Activated CD8-positive, alpha-beta T cell treated with anti-CD3 and anti-CD28 coated beads for 36 hours (primary cell): ENCODE measurements at regions not wholly inside any gene's neighbourhood (a gene's known extent, or its start where the extent isn't known, plus 50 kb on each side); places are given as distances from the start of the nearest gene placed in this dataset.

Experiments used
- ATAC-seq: fragments of 200-7000 bp; cut with Tn5 transposase; one replicate; pipeline ENCODE4 v1.10.0; 2021; ENCODE audit warnings: mild to moderate bottlenecking, moderate library complexity
- CTCF ChIA-PET: fragments of 350-600 bp; sonication (Branson Sonifier 250); formaldehyde crosslinking; loops from one replicate; lab custom pipeline; 2021; ENCODE audit warnings: antibody characterized with exemption; lab: Charles Lee
- POLR2A ChIA-PET: fragments of 350-600 bp; sonication (Branson Sonifier 250); formaldehyde crosslinking; loops from one replicate; lab custom pipeline; 2021; ENCODE audit warnings: antibody characterized with exemption; lab: Charles Lee
- DNase-seq: peaks from one replicate; pipeline ENCODE4 v3.0.0-alpha.2; 2020
- H3K27ac Mint-ChIP-seq: one replicate; pipeline ENCODE4 v1.8.0; 2021; ENCODE audit warnings: mild to moderate bottlenecking, mixed read lengths
- H3K27me3 Mint-ChIP-seq: one replicate; pipeline ENCODE4 v1.8.0; 2021; ENCODE audit warnings: mixed read lengths
- H3K36me3 Mint-ChIP-seq: one replicate; pipeline ENCODE4 v1.8.0; 2021; ENCODE audit warnings: low read depth, mixed read lengths
- H3K4me1 Mint-ChIP-seq: one replicate; pipeline ENCODE4 v1.8.0; 2021; ENCODE audit warnings: low read depth, mixed read lengths
- H3K4me3 Mint-ChIP-seq: one replicate; pipeline ENCODE4 v1.8.0; 2021; ENCODE audit warnings: mild to moderate bottlenecking, moderate library complexity, mixed read lengths
- H3K9me3 Mint-ChIP-seq: one replicate; pipeline ENCODE4 v1.8.0; 2021; ENCODE audit warnings: mixed read lengths
- CTCF ChIP-seq: fragments of 200-600 bp; IDR thresholded peaks from one replicate; pipeline ENCODE4 v1.8.0; 2022; ENCODE audit warnings: antibody characterized with exemption, mild to moderate bottlenecking
- intact Hi-C: fragments of 100-400 bp; cut with micrococcal nuclease; formaldehyde crosslinking; loops from one replicate; pipeline ENCODE4 v1.10.0; 2022

- intact Hi-C loops: no loop called here
- CTCF ChIA-PET: no interaction called here
- Mint-ChIP-seq H3K27ac (no peak overlapping the region), H3K4me3 (no peak overlapping the region), H3K4me1 (no peaks in the 10 kb centered on the region), H3K27me3 (peaks cover 5% of the 10 kb centered on the region), H3K36me3 (no peaks in the 10 kb centered on the region), H3K9me3 (no peaks in the 10 kb centered on the region)
- DNase-seq: no peak
- POLR2A ChIA-PET: no interaction called here
- no peak for ATAC-seq
- TF ChIP-seq CTCF: no peak
These were observed 315.1 kb downstream of the UBE3D start for GRCh38 chr6:82750556-82750955.

- intact Hi-C loops: no loop called here
- Mint-ChIP-seq H3K4me3 (no peak overlapping the region), H3K27me3 (peaks cover 5% of the 10 kb centered on the region), H3K27ac (no peak overlapping the region), H3K9me3 (no peaks in the 10 kb centered on the region), H3K36me3 (no peaks in the 10 kb centered on the region), H3K4me1 (no peaks in the 10 kb centered on the region)
- DNase-seq (no peak), ATAC-seq (no peak)
- no peak for TF ChIP-seq CTCF
- POLR2A ChIA-PET: no interaction called here
- CTCF ChIA-PET: no interaction called here
These were observed 313.9 kb downstream of the UBE3D start for GRCh38 chr6:82751718-82752117.

DNA sequence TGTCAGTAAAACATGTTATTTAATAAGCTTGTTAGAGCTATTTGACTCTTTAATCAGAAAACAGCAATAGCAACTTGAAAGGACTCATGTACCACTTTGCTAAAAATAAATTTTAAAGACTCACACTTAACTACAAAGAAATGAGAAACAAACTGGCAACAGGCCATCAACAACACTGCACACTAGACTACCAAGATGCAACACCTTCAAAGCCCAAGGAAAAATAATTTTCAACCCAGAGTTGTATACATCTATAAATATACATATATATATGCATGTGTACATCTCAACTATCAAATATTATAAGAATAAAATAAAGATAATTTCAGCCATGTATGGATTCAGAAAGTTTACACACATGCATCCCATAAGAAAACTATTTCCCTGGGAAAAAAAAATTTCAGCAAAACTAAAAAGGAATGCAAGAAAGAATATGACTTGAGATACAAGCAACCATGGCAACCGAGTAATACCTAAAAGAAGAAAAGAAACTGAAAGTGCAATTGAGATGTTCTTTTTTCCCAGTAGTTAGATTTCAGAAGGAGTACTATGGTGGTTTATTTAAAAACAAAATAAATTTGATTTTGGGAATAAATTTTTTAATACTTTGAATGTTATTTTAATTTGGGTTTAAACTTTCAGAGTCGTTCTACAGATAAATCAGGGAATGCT lies 303.8 kb downstream of the UBE3D start:
- DNase-seq (no peak), ATAC-seq (no peak)
- intact Hi-C loops: no loop called here
- POLR2A ChIA-PET: no interaction called here
- TF ChIP-seq CTCF: no peak
- Mint-ChIP-seq H3K27me3 (peaks cover 5% of the 10 kb centered on the region), H3K27ac (no peak overlapping the region), H3K4me3 (no peak overlapping the region), H3K36me3 (no peaks in the 10 kb centered on the region), H3K9me3 (no peaks in the 10 kb centered on the region), H3K4me1 (no peaks in the 10 kb centered on the region)
- CTCF ChIA-PET: interaction anchor here (0.6 kb wide), 1 partner anchor 32 kb away, joined by 3 read pairs; no protein-coding TSS in a partner anchor

DNA sequence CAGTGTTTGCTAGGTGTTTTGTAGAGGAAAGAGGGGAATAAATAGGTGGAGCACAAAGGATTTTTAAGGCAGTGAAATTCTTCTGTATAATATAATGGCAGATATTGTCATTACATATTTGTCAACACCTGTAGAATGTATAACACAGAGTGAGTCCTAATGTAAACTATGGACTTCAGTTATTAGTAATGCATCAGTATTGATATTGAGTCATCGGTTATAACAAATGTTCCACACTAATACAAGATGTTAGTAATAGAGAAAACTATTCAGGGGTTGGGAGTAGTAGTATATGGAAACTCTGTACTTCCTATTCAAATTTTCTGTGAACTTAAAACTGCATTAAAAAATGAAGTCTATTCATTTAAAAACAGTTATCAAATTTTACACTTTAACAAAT lies 299.2 kb downstream of the UBE3D start:
- no peak for ATAC-seq
- DNase-seq: no peak
- Mint-ChIP-seq H3K27ac (no peak overlapping the region), H3K9me3 (no peaks in the 10 kb centered on the region), H3K27me3 (peaks cover 5% of the 10 kb centered on the region), H3K4me1 (no peaks in the 10 kb centered on the region), H3K4me3 (no peak overlapping the region), H3K36me3 (no peaks in the 10 kb centered on the region)
- CTCF ChIA-PET: no interaction called here
- intact Hi-C loops: no loop called here
- POLR2A ChIA-PET: no interaction called here
- no peak for TF ChIP-seq CTCF

DNA sequence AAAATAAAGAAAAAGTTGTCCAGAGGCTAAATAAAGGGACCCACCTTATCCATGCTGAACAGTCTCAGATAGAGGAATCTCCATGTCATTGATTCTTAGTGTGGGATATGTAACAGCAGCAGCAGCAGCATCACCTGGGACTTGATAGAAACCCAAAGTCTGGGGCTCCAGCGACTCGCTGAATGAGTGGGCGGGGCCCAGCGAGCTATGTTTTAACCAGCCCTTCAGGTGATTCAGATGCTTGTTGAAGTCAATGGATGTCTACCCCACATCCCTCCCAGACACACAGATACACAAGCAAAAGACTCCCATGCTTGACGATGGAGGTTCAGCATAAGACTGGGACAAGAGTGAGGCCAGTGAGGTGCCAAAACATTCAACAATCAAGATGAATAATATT lies 298.6 kb downstream of the UBE3D start:
- H3K4me1 Mint-ChIP-seq: no peaks in the 10 kb centered on the region
- ChIA-PET CTCF (no interaction called here), POLR2A (no interaction called here)
- H3K27ac Mint-ChIP-seq: no peak overlapping the region
- ATAC-seq: no peak
- no peaks in the 10 kb centered on the region for H3K36me3 Mint-ChIP-seq
- TF ChIP-seq CTCF: no peak
- intact Hi-C loops: no loop called here
- no peak overlapping the region for H3K4me3 Mint-ChIP-seq
- no peaks in the 10 kb centered on the region for H3K9me3 Mint-ChIP-seq
- peaks cover 5% of the 10 kb centered on the region for H3K27me3 Mint-ChIP-seq
- no peak for DNase-seq
